ENCODE measurements at regions not wholly inside any gene's neighbourhood (a gene's known extent, or its start where the extent isn't known, plus 50 kb on each side); places are given as distances from the start of the nearest gene placed in this dataset.

DNA sequence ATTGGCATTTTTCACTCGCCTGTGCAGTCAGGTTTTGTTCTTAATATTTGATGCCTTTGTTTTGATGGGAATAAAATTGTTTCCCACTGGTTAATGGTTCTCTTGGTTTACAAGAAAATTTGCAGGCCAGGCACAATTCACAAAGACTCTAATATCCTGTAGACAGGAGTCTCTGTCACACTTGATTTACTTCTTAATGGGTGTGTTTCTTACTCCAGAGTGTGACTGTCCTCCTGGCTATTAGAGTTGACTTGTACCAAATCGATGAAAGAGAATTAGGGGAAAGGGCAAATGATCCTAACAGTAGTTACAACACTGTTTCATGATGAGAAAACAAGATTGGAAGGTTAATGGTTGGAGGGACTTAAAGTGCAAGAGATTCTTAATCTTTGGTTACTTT lies 142.8 kb upstream of the SV2C start:
- TF ChIP-seq, protein P1, sequence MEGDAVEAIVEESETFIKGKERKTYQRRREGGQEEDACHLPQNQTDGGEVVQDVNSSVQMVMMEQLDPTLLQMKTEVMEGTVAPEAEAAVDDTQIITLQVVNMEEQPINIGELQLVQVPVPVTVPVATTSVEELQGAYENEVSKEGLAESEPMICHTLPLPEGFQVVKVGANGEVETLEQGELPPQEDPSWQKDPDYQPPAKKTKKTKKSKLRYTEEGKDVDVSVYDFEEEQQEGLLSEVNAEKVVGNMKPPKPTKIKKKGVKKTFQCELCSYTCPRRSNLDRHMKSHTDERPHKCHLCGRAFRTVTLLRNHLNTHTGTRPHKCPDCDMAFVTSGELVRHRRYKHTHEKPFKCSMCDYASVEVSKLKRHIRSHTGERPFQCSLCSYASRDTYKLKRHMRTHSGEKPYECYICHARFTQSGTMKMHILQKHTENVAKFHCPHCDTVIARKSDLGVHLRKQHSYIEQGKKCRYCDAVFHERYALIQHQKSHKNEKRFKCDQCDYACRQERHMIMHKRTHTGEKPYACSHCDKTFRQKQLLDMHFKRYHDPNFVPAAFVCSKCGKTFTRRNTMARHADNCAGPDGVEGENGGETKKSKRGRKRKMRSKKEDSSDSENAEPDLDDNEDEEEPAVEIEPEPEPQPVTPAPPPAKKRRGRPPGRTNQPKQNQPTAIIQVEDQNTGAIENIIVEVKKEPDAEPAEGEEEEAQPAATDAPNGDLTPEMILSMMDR (IDR thresholded peaks at IDR 0.05) = no peak
- TF ChIP-seq POLR2A (IDR thresholded peaks at IDR 0.05) = no peak
- TF ChIP-seq EP300 (IDR thresholded peaks at IDR 0.05) = no peak
